ENCODE measurements at regions not wholly inside any gene's neighbourhood (a gene's known extent, or its start where the extent isn't known, plus 50 kb on each side); places are given as distances from the start of the nearest gene placed in this dataset.

DNA sequence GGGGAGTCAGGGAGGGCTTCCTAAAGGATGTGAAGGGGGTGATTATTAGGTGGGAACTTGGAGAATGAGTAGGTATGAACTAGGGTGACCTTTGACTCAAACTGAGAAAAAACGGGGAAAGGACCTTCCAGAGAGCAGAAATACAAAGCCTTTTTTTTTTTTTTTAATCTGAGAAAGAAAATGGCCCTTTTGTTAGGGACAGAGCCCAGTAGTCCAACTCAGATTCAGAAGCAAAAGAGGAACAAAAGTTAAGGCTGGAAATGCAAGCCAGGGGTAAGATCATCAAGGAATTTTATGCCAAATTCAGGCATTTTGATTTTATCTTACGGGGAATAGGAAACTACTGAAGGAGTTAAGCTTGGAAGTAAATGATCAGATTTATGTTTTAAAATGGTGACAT lies 96.0 kb upstream of the SMYD2 start:
- TF ChIP-seq JUNB (IDR thresholded peaks at IDR 0.05) = no peak
- TF ChIP-seq CHD2 (IDR thresholded peaks at IDR 0.05; ENCODE audit: borderline replicate concordance, low read depth, low read length) = no peak
- TF ChIP-seq ETV6 (conservative IDR thresholded peaks at IDR 0.05 in 1 of 2, IDR thresholded peaks at IDR 0.05 in 1 of 2; ENCODE audit: borderline replicate concordance in 1 of 2, low read depth in 1 of 2) = no peak
- no peak for TF ChIP-seq ASH2L (IDR thresholded peaks at IDR 0.05; ENCODE audit: borderline replicate concordance, low read depth)
- TF ChIP-seq SRF (IDR thresholded peaks at IDR 0.05; ENCODE audit: low read depth in 2 of 2, low read length in 2 of 2) = no peak
- no peak for TF ChIP-seq RELA (IDR thresholded peaks at IDR 0.05; ENCODE audit: borderline replicate concordance, partially characterized antibody)
- no peak for TF ChIP-seq CHD4 (IDR thresholded peaks at IDR 0.05)
- TF ChIP-seq, protein P1, sequence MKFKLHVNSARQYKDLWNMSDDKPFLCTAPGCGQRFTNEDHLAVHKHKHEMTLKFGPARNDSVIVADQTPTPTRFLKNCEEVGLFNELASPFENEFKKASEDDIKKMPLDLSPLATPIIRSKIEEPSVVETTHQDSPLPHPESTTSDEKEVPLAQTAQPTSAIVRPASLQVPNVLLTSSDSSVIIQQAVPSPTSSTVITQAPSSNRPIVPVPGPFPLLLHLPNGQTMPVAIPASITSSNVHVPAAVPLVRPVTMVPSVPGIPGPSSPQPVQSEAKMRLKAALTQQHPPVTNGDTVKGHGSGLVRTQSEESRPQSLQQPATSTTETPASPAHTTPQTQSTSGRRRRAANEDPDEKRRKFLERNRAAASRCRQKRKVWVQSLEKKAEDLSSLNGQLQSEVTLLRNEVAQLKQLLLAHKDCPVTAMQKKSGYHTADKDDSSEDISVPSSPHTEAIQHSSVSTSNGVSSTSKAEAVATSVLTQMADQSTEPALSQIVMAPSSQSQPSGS (IDR thresholded peaks at IDR 0.05; ENCODE audit: low read length) = no peak
- TF ChIP-seq POLR2AphosphoS5 (IDR thresholded peaks at IDR 0.05; ENCODE audit: low read length) = no peak
- TF ChIP-seq, protein P2, sequence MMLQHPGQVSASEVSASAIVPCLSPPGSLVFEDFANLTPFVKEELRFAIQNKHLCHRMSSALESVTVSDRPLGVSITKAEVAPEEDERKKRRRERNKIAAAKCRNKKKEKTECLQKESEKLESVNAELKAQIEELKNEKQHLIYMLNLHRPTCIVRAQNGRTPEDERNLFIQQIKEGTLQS (IDR thresholded peaks at IDR 0.05; ENCODE audit: borderline replicate concordance, extremely low read depth, low read depth, low read length) = no peak
- no peak for TF ChIP-seq CREB1 (IDR thresholded peaks at IDR 0.05; ENCODE audit: low read depth)
- TF ChIP-seq FOXK2 (IDR thresholded peaks at IDR 0.05) = no peak
- no peak for TF ChIP-seq ZNF384 (IDR thresholded peaks at IDR 0.05; ENCODE audit: borderline replicate concordance, low read depth, low read length)
- Histone ChIP-seq H3K27me3 (replicated peaks in 1 of 2; ENCODE audit: control insufficient read depth in 2 of 2, insufficient read depth in 2 of 2, low read length in 1 of 2) (peaks cover 0 to 9% of the 10 kb centered on the region in 2 experiments; a peak in 1 of 4 replicates), H3K9ac (ENCODE audit: control insufficient read depth, insufficient read depth, low read length) (no peak overlapping the region), H3K4me2 (ENCODE audit: control insufficient read depth, insufficient read depth) (no peak overlapping the region), H3K4me3 (no peak overlapping the region), H3K27ac (ENCODE audit: control insufficient read depth, insufficient read depth) (no peak overlapping the region), H3K79me2 (ENCODE audit: control insufficient read depth, insufficient read depth, low read length) (no peaks in the 10 kb centered on the region), H3K36me3 (ENCODE audit: control insufficient read depth in 2 of 2, insufficient read depth in 2 of 2, low read length in 1 of 2) (no peaks in the 10 kb centered on the region), H2AFZ (ENCODE audit: control insufficient read depth, low read depth, low read length) (no peak overlapping the region), H3K9me3 (replicated peaks; ENCODE audit: control insufficient read depth, insufficient read depth, low read length) (no peaks in the 10 kb centered on the region), H3K4me1 (ENCODE audit: control insufficient read depth, insufficient read depth, low read length) (no peaks in the 10 kb centered on the region), H4K20me1 (ENCODE audit: control insufficient read depth, insufficient read depth) (no peaks in the 10 kb centered on the region)
- POLR2A ChIA-PET = no interaction called here
- ATAC-seq (no peak; the same call in 2 of the 3 replicates), FAIRE-seq (no peak), DNase-seq (ENCODE audit: low read depth, low spot score) (no peak)
- in situ Hi-C loops (cut with MboI) (no loop called here), intact Hi-C loops (cut with micrococcal nuclease; ENCODE audit: unreplicated experiment) (no loop called here)
- WGBS (ENCODE audit: insufficient coverage, insufficient replicate concordance, low lambda C conversion rate, missing lambda C conversion rate) = 42% methylated on average over 2 of the region's 2 CpGs
- SMC1A ChIA-PET (ENCODE audit: uncharacterized antibody, unreplicated experiment) = interaction anchor here (1.1 kb wide), 1 partner anchor 23 kb away, joined by 3 read pairs; no protein-coding TSS in a partner anchor
- CTCF ChIA-PET = no interaction called here
- BruUV-seq (replicated peaks) = no TSS peak
- RAD21 ChIA-PET (ENCODE audit: unreplicated experiment) = no interaction called here

Data from GM12878 (cell line).